HepG2 (cell line): ENCODE measurements at regions not wholly inside any gene's neighbourhood (a gene's known extent, or its start where the extent isn't known, plus 50 kb on each side); places are given as distances from the start of the nearest gene placed in this dataset.

Source experiments
- DPF2 ChIP-seq: sonication (generic); formaldehyde crosslinking; IDR thresholded peaks from 2 replicates; pipeline ENCODE4 v1.4.0; 2020; ENCODE audit warnings: mild to moderate bottlenecking, low read depth, missing genetic modification reagents, borderline replicate concordance
- ETV6 ChIP-seq: sonication (generic); formaldehyde crosslinking; conservative IDR thresholded peaks from 2 replicates; pipeline ENCODE4 v1.4.0; 2020; ENCODE audit warnings: missing genetic modification reagents
- HOXA7 ChIP-seq: sonication (generic); formaldehyde crosslinking; IDR thresholded peaks from 2 replicates; pipeline ENCODE4 v1.8.1; 2022; ENCODE audit warnings: mild to moderate bottlenecking, missing genetic modification reagents, moderate library complexity
- MXD4 ChIP-seq: IDR thresholded peaks from 2 replicates; pipeline ENCODE4 v1.6.1; 2016; ENCODE audit warnings: mild to moderate bottlenecking, missing biosample characterization, missing genetic modification reagents
- NR2F2 ChIP-seq: IDR thresholded peaks from 2 replicates; pipeline ENCODE4 v1.6.1; 2012; ENCODE audit warnings: low read depth, inconsistent platforms, borderline replicate concordance
- TF ChIP-seq, protein P1 (sequence below): IDR thresholded peaks from 2 replicates; pipeline ENCODE4 v1.6.1; 2018; ENCODE audit warnings: missing genetic modification reagents
- TF ChIP-seq, protein P2 (sequence below): IDR thresholded peaks from 2 replicates; pipeline ENCODE4 v1.6.1; 2012; ENCODE audit warnings: inconsistent platforms
- TF ChIP-seq, protein P3 (sequence below): sonication (generic); formaldehyde crosslinking; IDR thresholded peaks from 2 replicates; pipeline ENCODE4 v1.5.0; 2020; ENCODE audit warnings: mild to moderate bottlenecking, missing genetic modification reagents

- TF ChIP-seq, protein P1, sequence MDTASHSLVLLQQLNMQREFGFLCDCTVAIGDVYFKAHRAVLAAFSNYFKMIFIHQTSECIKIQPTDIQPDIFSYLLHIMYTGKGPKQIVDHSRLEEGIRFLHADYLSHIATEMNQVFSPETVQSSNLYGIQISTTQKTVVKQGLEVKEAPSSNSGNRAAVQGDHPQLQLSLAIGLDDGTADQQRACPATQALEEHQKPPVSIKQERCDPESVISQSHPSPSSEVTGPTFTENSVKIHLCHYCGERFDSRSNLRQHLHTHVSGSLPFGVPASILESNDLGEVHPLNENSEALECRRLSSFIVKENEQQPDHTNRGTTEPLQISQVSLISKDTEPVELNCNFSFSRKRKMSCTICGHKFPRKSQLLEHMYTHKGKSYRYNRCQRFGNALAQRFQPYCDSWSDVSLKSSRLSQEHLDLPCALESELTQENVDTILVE = no peak
- TF ChIP-seq ETV6 (CRISPR knock-in tag) = no peak
- TF ChIP-seq, protein P2, sequence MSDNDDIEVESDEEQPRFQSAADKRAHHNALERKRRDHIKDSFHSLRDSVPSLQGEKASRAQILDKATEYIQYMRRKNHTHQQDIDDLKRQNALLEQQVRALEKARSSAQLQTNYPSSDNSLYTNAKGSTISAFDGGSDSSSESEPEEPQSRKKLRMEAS = no peak
- TF ChIP-seq NR2F2 = no peak
- TF ChIP-seq, protein P3, sequence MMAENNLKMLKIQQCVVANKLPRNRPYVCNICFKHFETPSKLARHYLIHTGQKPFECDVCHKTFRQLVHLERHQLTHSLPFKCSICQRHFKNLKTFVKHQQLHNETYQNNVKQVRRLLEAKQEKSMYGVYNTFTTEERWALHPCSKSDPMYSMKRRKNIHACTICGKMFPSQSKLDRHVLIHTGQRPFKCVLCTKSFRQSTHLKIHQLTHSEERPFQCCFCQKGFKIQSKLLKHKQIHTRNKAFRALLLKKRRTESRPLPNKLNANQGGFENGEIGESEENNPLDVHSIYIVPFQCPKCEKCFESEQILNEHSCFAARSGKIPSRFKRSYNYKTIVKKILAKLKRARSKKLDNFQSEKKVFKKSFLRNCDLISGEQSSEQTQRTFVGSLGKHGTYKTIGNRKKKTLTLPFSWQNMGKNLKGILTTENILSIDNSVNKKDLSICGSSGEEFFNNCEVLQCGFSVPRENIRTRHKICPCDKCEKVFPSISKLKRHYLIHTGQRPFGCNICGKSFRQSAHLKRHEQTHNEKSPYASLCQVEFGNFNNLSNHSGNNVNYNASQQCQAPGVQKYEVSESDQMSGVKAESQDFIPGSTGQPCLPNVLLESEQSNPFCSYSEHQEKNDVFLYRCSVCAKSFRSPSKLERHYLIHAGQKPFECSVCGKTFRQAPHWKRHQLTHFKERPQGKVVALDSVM (CRISPR knock-in tag) = no peak
- no peak for TF ChIP-seq DPF2 (CRISPR knock-in tag)
- no peak for TF ChIP-seq HOXA7
- no peak for TF ChIP-seq MXD4
Measured at GRCh38 chr3:153319705-153320554, 157.9 kb downstream of the RAP2B start.
